Epithelial cell of prostate (primary cell): ENCODE measurements at regions not wholly inside any gene's neighbourhood (a gene's known extent, or its start where the extent isn't known, plus 50 kb on each side); places are given as distances from the start of the nearest gene placed in this dataset.

Source experiments
- DNase-seq: peaks from one replicate; pipeline ENCODE4 v3.0.0-alpha.2; 2011; ENCODE audit warnings: low read depth, low spot score
- H3K27ac ChIP-seq: fragments of 450-650 bp; 2 replicates; pipeline ENCODE4 v1.5.1; 2017; ENCODE audit warnings: mild to moderate bottlenecking

DNA sequence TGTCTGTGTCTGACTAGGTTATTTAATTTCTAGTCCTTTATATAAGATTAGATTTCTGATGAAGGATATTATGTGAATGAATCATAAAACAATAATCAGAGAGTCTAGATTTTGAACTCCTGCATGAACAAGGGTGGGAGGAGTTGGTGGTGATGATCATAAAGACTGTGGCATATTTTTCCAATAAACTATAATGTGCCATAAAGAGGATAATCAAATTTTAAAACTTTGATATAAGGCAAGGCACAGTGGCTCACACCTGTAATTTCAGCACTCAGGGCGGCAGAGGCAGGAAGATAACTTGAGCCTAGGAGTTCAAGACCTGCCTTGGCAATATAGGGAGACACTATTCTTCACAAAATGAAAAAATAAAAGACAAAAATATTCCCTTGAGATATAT is 473.3 kb downstream of the GABRG1 start:
- no peak overlapping the region for H3K27ac ChIP-seq
- no peak for DNase-seq

DNA sequence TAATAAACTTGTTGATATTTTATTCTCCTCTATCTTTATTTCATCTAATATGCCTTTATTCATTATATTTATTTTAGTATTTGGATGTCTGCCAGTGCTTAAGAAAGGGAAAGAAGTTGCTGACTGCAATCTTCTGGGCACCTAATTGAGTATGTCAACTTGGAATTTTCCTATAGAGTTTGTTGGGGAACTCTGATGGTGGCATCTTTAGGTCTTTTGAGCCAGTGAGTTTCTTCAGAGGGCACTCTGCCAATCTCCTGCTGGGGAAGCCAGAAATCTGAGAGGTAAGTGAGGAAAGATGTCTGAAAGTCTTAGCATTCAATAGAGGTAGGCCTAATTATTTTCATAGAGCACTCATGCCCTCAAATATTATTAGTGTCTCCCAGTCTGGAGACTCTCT is 475.0 kb downstream of the GABRG1 start:
- DNase-seq = no peak
- H3K27ac ChIP-seq = no peak overlapping the region

DNA sequence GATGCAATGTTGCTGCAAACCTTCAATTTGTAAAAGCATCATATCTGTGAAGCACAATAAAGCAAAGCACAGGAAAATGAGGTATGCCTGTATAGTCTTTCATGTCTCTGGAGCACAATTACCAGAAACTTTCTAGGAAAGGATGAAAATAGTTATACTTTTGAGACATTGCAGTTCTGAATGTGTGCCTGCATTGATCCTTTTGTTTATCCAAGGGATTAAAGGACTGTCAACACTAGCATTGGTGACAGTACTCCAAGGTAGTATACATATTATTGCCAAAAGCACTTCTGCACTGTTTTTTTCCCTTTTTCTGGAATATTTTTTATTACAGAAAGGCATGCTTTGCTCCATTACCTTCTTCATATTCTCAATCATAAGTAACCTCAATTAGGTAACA is 476.0 kb downstream of the GABRG1 start:
- H3K27ac ChIP-seq = no peak overlapping the region
- DNase-seq = no peak

DNA sequence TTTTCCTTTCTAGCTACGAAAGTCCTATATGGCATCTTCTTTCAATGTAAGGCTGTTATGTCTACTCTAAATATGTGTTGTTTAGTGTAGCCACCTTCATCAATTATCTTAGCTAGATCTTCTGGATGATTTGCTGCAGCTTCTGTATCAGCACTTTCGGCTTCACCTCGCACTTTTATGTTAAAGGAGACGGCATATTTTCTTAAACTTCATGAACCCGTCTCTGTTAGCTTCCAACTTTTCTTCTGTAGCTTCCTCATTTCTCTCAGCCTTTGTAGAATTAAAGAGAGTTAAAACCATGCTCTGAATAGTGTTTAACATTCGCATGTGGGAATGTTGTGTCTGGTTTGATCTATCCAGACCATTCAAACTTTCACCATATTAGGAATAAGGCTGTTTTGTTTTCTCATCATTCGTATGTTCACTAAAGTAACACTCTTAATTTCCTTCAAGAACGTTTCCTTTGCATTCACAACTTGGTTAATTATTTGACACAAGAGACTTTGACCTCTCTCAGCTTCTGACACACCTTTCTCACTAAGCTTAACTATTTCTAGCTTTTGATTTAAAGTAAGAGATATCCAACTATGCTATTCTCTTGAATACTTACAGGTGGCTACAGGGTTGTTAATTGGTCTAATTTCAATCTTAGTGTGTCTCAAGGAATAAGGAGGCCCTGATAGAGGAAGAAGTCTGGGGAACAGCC is 476.8 kb downstream of the GABRG1 start:
- no peak overlapping the region for H3K27ac ChIP-seq
- no peak for DNase-seq

DNA sequence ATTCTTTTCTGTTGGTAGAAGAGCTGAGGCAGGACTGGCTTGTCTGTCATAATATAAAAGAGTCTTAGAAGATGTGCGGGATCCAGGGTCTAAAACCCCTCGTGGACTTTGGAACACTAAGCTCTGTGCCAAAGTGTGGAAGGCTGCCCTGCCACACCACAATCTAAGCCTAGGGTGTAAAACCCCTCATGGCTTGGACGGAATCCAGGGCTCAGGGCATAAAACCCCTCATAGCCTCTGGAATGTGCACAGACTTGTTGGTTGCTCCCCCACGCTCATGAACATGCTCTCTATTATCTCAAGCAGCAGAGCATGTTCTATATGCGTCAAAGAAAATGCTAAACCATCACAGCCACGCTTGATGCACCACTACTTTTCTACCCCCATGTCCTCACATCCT is 483.6 kb downstream of the GABRG1 start:
- DNase-seq = no peak
- no peak overlapping the region for H3K27ac ChIP-seq

DNA sequence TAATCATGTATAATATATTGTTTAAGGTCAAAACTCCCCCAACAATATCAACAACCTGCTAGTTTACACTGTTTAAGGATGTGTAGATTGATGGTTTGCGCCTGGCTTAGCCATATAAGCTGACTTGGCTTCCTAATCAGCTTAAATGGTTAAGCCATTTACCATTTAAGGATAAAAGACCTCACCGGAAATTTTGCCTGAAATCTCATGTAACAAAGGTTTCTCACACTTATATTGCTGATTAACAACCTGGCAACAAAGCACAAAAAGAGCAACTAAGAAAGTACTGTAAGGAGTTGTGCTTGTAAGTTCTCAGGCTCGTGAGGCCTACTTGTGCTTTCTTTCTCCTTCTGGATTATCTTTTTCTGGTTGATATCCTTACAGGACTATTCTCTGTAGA is 485.2 kb downstream of the GABRG1 start:
- no peak overlapping the region for H3K27ac ChIP-seq

DNA sequence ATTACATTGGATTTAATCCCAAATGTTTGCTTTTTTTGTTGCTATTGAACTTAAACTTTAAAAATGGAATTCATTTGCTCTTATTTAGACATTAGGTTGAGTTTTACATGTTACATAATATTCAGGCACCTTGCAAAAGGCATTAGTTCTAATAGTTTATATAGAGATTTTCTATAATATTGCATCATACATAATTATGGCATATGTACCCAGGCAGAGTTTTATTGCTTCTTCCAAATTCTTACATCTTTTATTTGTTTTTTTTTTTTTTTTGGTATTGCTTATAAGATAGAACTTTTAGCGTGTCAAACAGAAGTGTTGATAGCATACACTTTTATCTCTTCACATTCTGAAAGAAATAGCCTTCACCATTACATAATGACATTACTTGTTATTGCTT is 487.7 kb downstream of the GABRG1 start:
- DNase-seq = no peak

More for the DNA sequence above, 485.2 kb downstream of the GABRG1 start:
- DNase-seq = no peak

DNA sequence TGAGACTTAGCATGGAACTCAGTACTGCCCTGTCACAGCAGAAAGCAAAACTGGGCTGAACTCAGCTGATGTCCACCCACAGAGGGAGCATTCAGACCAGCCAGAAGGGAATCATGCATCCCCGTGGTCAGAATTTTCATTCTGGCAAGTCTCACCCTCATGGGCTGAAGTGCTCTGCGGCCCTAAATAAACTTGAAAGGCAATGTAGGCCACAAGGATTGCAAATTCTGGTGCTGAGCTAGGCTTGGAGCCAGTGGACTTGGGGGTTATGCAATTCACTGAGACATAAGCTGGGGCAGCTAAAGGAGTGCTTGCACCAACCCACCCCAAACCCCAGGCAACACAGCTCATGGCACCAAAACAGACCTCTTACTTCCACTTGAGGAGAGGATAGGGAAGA is 494.1 kb downstream of the GABRG1 start:
- no peak for DNase-seq
- no peak overlapping the region for H3K27ac ChIP-seq

More for the DNA sequence above, 487.7 kb downstream of the GABRG1 start:
- H3K27ac ChIP-seq = no peak overlapping the region

DNA sequence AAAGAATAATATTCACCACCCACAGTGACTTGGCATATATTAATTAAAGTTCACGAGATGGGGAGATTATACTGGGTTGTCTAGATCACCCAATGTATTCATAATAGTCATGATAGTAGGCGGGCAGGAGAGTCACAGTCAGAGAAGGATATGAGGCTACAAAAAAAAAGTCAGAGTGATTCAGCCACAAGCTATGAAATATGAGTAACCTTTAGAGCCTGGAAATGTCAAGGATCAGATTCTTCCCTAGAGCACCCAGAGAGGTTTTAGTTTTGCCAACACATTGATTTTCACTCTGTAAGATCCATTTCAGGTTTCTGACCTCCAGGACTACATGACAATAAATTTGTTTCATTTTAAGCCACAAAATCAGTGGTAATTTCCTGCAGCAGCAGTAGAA is 501.9 kb downstream of the GABRG1 start:
- peak; percentile 41 for DNase-seq
- H3K27ac ChIP-seq = no peak overlapping the region

DNA sequence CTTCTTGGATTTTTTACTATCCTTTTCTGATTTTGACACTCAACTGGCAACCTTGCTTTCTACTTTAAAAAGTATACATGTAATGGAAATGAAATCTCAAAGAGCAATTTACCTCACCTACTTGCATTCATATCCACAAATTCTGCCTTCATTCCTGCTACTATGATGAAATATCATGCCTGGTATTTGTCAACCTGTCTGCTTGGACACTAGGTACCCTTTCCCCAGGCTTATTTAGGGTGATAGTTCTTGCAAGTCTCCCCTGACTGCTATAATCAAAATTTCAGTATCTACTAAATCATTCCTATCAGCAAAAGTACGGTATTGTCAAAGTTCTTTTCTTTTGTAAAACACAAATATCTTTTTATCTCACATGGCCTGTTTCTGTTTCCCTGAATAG is 503.0 kb downstream of the GABRG1 start:
- no peak for DNase-seq
- H3K27ac ChIP-seq = no peak overlapping the region

DNA sequence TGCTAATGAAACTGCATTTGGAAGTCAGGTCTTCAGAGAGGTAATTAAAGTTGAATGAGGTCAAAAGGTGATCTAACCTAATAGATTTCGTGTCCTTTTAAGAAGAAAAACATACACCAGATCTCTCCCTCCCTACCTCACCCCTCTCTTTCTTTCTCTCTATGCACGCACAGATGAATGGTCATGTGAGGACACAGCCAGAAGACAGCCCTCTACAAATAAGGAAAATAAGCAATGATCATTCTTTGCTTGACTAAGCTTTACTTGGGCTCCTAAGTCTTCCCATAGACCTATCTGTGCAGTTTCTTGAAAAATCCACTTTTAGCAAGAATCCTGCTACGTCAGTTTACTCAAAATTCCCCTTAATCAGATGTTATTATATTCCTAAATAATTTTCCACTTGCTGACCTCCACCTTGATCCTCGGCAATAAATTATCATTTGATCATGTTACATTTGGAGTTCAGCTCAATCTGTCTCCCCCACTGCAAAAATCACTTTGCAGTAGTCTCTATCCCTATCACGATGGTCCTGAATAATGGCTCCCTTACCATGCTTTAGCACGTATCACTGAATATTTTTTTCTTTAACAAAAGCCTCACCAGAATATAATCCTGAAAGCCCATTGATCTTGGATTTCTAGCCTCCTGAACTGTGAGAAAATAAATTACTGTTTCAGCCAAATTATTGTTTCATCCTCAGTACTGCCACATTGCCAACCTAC is 527.3 kb downstream of the GABRG1 start:
- H3K27ac ChIP-seq = no peak overlapping the region
- no peak for DNase-seq

DNA sequence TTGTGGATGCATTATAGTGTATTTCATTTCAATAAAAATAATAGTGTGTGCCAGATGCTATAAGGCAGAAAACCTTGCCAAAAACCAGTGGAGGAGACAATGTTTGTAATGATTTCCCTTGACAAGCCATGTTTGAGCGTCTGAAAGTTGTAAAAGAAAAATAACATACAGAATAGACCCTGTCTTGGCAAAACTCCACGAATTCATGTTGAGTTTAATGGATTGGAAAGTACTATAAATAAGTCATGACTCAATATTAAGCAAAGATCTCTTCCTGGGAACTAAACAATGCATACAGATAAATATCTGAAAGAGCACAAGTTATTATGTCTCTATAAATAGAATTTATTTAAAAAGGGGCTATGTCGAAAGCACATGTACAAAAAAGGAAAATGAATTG is 543.5 kb downstream of the GABRG1 start:
- H3K27ac ChIP-seq = no peak overlapping the region
- no peak for DNase-seq

DNA sequence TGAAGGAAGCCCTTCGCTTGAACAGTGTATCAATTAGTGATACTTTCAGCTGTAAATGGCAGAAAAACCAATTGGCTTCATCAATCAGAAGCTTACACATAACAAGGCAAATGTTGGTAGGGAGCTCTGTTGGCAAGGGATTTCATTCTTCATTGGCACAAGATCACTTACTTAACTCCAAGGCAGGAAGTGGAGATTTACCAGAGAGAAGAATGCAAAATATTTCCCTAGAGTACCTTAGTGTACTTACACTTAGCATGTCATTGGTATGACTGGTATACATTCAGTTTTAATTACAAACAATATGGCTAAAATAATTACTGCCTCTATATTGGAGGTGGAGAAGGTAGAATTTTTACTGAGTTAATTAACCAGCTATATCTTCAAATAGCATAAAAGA is 545.0 kb downstream of the GABRG1 start:
- no peak for DNase-seq
- no peak overlapping the region for H3K27ac ChIP-seq

DNA sequence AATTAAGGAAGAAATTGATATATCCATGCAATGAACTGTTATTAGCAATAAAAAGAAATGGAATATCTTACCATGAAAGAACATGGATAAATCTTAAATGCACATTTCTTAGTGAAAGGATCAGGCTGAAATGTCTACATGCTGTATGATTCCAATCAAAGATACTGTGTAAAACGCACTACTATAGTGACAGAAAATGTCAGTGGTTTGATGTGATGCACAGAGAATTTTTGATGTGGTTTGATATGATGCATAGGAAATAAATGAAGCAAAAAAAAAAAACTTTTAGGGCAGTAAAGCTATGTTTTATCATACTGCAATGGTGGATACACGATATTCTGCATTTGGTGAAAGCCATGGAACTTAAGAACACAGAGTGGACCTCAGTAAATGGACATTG is 547.6 kb downstream of the GABRG1 start:
- DNase-seq = no peak
- no peak overlapping the region for H3K27ac ChIP-seq

DNA sequence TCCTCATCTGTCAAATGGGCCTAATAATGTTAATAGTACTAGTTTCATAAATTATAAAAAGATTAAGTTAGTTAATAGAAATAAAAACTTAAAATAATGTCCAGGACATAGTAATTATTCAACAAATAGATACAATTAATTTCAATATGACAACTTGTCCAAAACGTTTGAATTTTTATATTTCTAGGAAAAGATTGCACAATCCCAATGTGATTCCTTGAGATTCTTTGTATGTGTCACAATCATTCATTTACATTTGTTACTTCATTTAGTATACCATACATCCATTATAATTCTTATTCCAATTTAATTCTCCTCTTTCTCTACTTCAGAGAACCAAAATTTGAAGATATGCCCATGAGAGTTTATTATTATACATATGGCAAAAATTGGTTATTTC is 554.2 kb downstream of the GABRG1 start:
- DNase-seq = no peak
- H3K27ac ChIP-seq = no peak overlapping the region

DNA sequence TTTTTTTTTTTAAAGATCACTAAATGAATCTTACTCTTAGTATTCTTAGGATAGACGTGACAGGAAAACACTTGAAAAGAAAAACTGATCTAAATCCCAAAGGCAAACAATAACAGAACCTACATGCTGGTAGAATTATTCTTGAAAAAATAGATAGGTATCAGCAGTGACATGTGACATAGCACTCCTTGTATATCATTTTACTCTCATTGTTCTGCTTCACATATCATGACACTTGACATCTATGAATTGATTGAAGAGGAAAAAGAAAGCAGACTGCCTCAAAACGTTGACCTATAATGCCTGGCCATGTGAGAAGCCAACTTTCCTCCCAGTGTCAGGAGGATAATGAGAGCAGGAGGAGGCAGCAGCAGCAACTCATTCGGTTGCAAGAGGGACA is 555.2 kb downstream of the GABRG1 start:
- DNase-seq = no peak
- no peak overlapping the region for H3K27ac ChIP-seq

DNA sequence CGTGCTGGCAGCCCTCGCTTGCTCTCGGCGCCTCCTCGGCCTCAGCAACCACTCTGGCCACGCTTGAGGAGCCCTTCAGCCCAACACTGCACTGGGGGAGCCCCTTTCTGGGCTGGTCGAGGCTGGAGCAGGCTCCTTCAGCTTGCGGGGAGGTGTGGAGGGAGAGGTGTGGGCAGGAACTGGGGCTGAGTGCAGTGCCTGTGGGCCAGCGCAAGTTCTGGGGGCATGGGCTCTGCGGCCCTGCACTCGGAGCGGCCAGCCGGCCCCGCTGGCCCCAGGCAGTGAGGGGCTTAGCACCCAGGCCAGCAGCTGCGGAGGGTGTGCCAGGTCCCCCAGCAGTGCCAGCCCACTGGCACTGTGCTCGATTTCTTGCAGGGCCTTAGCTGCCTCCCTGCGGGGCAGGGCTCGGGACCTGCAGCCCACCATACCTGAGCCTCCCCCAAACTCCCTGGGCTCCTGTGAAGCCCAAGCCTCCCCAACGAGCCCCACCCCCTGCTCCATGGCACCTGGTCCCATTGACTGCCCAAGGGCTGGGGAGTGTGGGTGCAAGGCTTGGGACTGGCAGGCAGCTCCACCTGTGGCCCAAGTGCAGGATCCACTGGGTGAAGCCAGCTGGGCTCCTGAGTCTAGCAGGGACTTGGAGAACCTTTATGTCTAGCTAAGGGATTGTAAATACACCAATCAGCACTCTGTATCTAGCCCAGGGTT is 556.8 kb downstream of the GABRG1 start:
- H3K27ac ChIP-seq = no peak overlapping the region
- no peak for DNase-seq

DNA sequence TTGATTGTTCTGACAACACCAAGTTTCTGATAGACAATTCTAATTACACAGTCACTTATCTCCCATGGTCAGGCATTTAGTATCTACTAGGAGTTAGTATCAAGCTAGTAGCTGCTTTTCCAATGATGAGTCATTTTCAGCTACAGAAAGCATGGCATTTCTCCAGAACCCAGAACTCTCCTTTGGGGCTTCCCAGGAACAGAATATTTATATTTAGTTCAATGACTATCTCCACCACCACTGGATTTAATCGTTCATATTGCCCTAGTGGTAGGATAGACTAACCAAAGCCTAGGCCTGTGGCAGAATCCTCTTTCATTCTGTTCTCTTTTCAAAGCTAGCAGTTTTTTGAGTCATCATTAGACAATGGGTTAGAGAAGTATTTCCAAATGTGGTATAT is 569.4 kb downstream of the GABRG1 start:
- H3K27ac ChIP-seq = no peak overlapping the region
- no peak for DNase-seq

DNA sequence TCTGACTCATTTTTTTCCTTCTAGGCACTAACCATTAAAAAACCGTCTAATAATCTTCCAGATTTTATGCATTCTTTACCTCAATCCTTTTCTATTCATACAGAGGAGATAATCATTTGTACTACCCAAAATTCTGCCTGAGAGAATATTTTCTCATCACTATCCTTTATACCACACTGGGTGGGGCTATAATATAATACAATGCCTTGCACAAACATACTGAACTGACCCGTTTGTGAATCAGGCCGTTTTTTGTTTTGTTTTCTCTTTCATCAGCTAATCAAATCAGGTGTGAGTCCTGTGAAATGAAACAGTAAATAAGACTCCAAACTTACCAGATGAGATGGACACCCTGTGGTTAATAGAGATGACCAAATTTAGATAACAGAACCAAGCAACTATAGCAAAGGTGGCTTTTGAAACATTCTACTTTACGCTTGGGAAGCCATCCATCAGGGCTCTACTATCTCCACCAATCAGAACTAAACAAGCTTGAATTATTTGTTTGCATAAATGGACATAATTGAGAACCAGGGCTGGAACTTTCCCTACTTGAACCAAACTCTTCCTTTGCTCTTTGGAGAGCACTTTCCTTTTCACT is 573.0 kb downstream of the GABRG1 start:
- H3K27ac ChIP-seq = no peak overlapping the region
- DNase-seq = no peak

DNA sequence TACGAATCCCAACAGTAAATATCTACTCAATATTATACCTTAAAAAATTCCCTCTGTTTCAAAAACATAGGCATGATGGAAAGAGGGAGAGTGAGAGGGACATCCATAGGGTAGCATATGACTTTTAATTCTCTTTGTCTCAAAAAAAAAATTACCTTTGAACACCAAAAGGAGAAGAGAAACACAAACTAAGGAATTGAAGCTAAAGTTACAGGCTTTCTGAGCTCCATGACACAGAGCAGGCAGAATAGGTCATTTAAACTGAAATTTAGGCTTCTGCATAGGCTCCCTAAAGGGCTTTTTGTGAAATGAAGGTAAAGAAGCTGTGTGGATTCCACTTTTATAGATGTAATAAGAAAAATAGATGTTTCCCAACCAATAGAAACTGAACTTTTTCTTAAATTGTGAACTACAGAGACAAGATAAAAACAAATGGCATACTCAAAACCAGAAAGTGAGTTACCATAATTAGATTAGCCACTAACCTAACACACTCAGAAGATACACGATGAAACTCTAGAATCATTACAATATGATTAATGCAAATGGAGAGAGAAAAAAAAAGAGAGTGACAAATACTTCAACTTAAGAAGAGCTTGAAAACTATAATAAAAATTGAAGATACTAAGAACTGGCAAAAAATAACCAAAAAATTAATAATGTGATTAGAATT is 584.6 kb downstream of the GABRG1 start:
- DNase-seq = no peak
- no peak overlapping the region for H3K27ac ChIP-seq

DNA sequence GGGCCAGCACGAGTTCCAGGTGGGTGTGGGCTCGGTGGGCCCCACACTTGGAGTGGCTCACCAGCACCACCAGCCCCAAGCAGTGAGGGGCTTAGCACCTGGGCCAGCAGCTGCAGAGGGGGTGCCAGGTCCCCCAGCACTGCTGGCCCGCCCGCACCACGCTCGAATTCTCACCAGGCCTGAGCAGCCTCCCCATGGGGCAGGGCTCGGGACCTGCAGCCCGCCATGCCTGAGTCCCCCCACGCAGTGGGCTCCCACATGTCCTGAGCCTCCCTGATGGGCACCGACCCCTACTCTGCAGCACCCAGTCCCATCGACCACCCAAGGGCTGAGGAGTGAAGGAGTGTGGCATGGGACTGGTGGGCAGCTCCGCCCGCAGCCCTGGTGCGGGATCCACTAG is 593.4 kb downstream of the GABRG1 start:
- DNase-seq = no peak
- no peak overlapping the region for H3K27ac ChIP-seq
